H9 (cell line): ENCODE measurements at regions not wholly inside any gene's neighbourhood (a gene's known extent, or its start where the extent isn't known, plus 50 kb on each side); places are given as distances from the start of the nearest gene placed in this dataset.

Experiments
- DNase-seq: peaks from one replicate; pipeline ENCODE4 v3.0.0-alpha.2; 2017
- H2AFZ ChIP-seq: one replicate; pipeline ENCODE4 v1.6.1; 2013; ENCODE audit warnings: mild to moderate bottlenecking, low read length, control low read depth, moderate library complexity
- H2AK5ac ChIP-seq: 2 replicates; pipeline ENCODE4 v1.6.1; 2013; ENCODE audit warnings: low read length, control low read depth, mixed read lengths; ENCODE audit not compliant: insufficient read length
- H2BK120ac ChIP-seq: one replicate; pipeline ENCODE4 v1.6.1; 2013; ENCODE audit warnings: low read depth, mild to moderate bottlenecking, low read length, control low read depth, inconsistent platforms; ENCODE audit not compliant: poor library complexity, severe bottlenecking
- H2BK12ac ChIP-seq: 2 replicates; pipeline ENCODE4 v1.6.1; 2013; ENCODE audit warnings: low read length, control low read depth, mixed read lengths, low read depth; ENCODE audit not compliant: insufficient read length
- H2BK15ac ChIP-seq: 2 replicates; pipeline ENCODE4 v1.6.1; 2013; ENCODE audit warnings: low read depth, low read length, control low read depth
- H2BK20ac ChIP-seq: one replicate; pipeline ENCODE4 v1.6.1; 2013; ENCODE audit warnings: low read depth, mild to moderate bottlenecking, low read length, control low read depth, inconsistent platforms; ENCODE audit not compliant: poor library complexity, severe bottlenecking
- H2BK5ac ChIP-seq: 2 replicates; pipeline ENCODE4 v1.6.1; 2013; ENCODE audit warnings: low read length, control low read depth, mixed read lengths; ENCODE audit not compliant: insufficient read length
- H3K14ac ChIP-seq: 2 replicates; pipeline ENCODE4 v1.6.1; 2013; ENCODE audit warnings: low read length, control low read depth; ENCODE audit not compliant: insufficient read depth
- H3K18ac ChIP-seq: 2 replicates; pipeline ENCODE4 v1.6.1; 2013; ENCODE audit warnings: low read depth, mild to moderate bottlenecking, mixed read lengths, low read length, control low read depth; ENCODE audit not compliant: insufficient read length
- H3K23ac ChIP-seq: 2 replicates; pipeline ENCODE4 v1.6.1; 2013; ENCODE audit warnings: low read length, control low read depth, mixed read lengths, low read depth; ENCODE audit not compliant: insufficient read length
- H3K23me2 ChIP-seq: 2 replicates; pipeline ENCODE4 v1.6.1; 2013; ENCODE audit warnings: low read depth, mild to moderate bottlenecking, mixed read lengths, low read length, control low read depth; ENCODE audit not compliant: insufficient read length, poor library complexity, severe bottlenecking
- H3K27ac ChIP-seq: 2 replicates; pipeline ENCODE4 v1.5.1; 2013; ENCODE audit warnings: low read length, control low read depth, mixed read lengths, low read depth; ENCODE audit not compliant: insufficient read length
- H3K27me3 ChIP-seq: 2 replicates; pipeline ENCODE4 v1.6.1; 2013; ENCODE audit warnings: low read length, control low read depth, inconsistent platforms; ENCODE audit not compliant: insufficient read depth
- H3K4ac ChIP-seq: 2 replicates; pipeline ENCODE4 v1.6.1; 2013; ENCODE audit warnings: low read depth, mild to moderate bottlenecking, control low read depth, inconsistent platforms, low read length, moderate library complexity
- H3K4me1 ChIP-seq: 2 replicates; pipeline ENCODE4 v1.6.1; 2013; ENCODE audit warnings: low read length, control low read depth, inconsistent platforms; ENCODE audit not compliant: insufficient read depth
- H3K4me2 ChIP-seq: 2 replicates; pipeline ENCODE4 v1.6.1; 2013; ENCODE audit warnings: low read length, control low read depth, mixed read lengths; ENCODE audit not compliant: insufficient read length, insufficient read depth
- H3K56ac ChIP-seq: 2 replicates; pipeline ENCODE4 v1.6.1; 2013; ENCODE audit warnings: low read depth, mild to moderate bottlenecking, mixed read lengths, low read length, control low read depth; ENCODE audit not compliant: insufficient read length
- H3K79me1 ChIP-seq: 2 replicates; pipeline ENCODE4 v1.6.1; 2013; ENCODE audit warnings: low read depth, mild to moderate bottlenecking, moderate library complexity, low read length, control low read depth, inconsistent platforms; ENCODE audit not compliant: insufficient read depth, poor library complexity, severe bottlenecking
- H3K79me2 ChIP-seq: 2 replicates; pipeline ENCODE4 v1.6.1; 2013; ENCODE audit warnings: low read length, control low read depth, inconsistent platforms; ENCODE audit not compliant: insufficient read depth
- H3K9ac ChIP-seq: 2 replicates; pipeline ENCODE4 v1.6.1; 2013; ENCODE audit warnings: low read length, control low read depth, mixed read lengths; ENCODE audit not compliant: insufficient read length; ENCODE audit errors: extremely low read depth
- H3K9me3 ChIP-seq: one replicate; pipeline ENCODE4 v1.6.1; 2013; ENCODE audit warnings: low read depth, low read length, inconsistent platforms; ENCODE audit not compliant: control insufficient read depth
- H3T11ph ChIP-seq: one replicate; pipeline ENCODE4 v1.6.1; 2013; ENCODE audit warnings: mild to moderate bottlenecking, low read length, control low read depth, inconsistent platforms
- H4K20me1 ChIP-seq: one replicate; pipeline ENCODE4 v1.6.1; 2013; ENCODE audit not compliant: control insufficient read depth, insufficient read length, insufficient read depth
- H4K5ac ChIP-seq: 2 replicates; pipeline ENCODE4 v1.6.1; 2013; ENCODE audit warnings: low read depth, mild to moderate bottlenecking, mixed read lengths, low read length, control low read depth; ENCODE audit not compliant: insufficient read length
- H4K8ac ChIP-seq: replicated peaks from 2 replicates; pipeline ENCODE4 v1.6.1; 2013; ENCODE audit warnings: low read length, control low read depth, mixed read lengths, low read depth; ENCODE audit not compliant: insufficient read length
- H4K91ac ChIP-seq: 2 replicates; pipeline ENCODE4 v1.6.1; 2013; ENCODE audit warnings: low read depth, mild to moderate bottlenecking, moderate library complexity, mixed read lengths, low read length, control low read depth; ENCODE audit not compliant: insufficient read length
- H3K27ac Mint-ChIP-seq, 3 experiments: 2 replicates in 2 of 3; 3 replicates in 1 of 3; pipeline ENCODE4 v1.8.0; 2020 to 2021; ENCODE audit warnings: mixed read lengths in 3 of 3, mild to moderate bottlenecking in 1 of 3, moderate library complexity in 1 of 3
- H3K27me3 Mint-ChIP-seq: 2 replicates; pipeline ENCODE4 v1.8.0; 2021; ENCODE audit warnings: low read depth, mild to moderate bottlenecking, moderate library complexity, mixed read lengths
- H3K36me3 Mint-ChIP-seq, 3 experiments: 2 replicates in 2 of 3; 3 replicates in 1 of 3; pipeline ENCODE4 v1.8.0; 2020 to 2021; ENCODE audit warnings: low read depth in 3 of 3, mixed read lengths in 3 of 3; ENCODE audit not compliant: insufficient read depth in 1 of 3
- H3K4me1 Mint-ChIP-seq, 2 experiments: 2 replicates each; pipeline ENCODE4 v1.8.0; 2020; ENCODE audit warnings: mixed read lengths in 2 of 2
- H3K4me3 Mint-ChIP-seq, 2 experiments: 2 replicates in 1 of 2; 3 replicates in 1 of 2; pipeline ENCODE4 v1.8.0; 2020 to 2021; ENCODE audit warnings: mild to moderate bottlenecking in 2 of 2, mixed read lengths in 2 of 2, moderate library complexity in 1 of 2
- H3K9me3 Mint-ChIP-seq, 2 experiments: 2 replicates in 1 of 2; 3 replicates in 1 of 2; pipeline ENCODE4 v1.8.0; 2020; ENCODE audit warnings: mild to moderate bottlenecking in 2 of 2, mixed read lengths in 2 of 2, moderate library complexity in 1 of 2
- WGBS: extraction: QIAGEN DNeasy Blood & Tissue Kit; methylation state at CpG from one replicate; pipeline ENCODE4 v1.1.7; 2013; ENCODE audit warnings: missing lambda C conversion rate, low lambda C conversion rate, mixed read lengths; ENCODE audit not compliant: insufficient read length; ENCODE audit errors: extremely low coverage; 5-methylcytosine and 5-hydroxymethylcytosine counted together
- TF ChIP-seq, protein P1 (sequence below): fragments of 200-600 bp; sonication (generic); conservative IDR thresholded peaks from 3 replicates; pipeline ENCODE4 v1.8.0; 2021; ENCODE audit warnings: antibody characterized with exemption, mild to moderate bottlenecking

DNA sequence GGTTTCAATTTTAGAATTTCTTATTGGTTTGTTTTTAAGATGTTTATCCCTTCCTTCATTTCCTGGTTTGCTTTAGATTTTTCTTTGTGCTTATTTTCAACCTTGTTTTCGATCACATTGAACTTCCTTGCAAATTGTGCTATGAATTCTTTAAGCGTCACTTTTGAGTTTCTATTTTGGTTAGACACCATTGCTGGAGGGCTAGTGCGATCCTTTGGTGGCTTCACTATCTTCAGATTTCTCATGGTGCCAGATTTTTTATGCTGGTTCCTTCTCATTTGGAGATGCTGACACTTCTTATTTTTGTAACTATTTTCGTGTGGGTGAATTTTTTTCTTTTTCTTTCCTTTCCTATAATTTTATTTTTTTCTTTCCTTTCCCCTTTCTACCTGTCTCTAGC is 227.2 kb upstream of the HDX start:
- H4K5ac ChIP-seq: no peak overlapping the region
- no peaks in the 10 kb centered on the region for H3K79me2 ChIP-seq
- no peaks in the 10 kb centered on the region for H3K23me2 ChIP-seq
- TF ChIP-seq, protein P1, sequence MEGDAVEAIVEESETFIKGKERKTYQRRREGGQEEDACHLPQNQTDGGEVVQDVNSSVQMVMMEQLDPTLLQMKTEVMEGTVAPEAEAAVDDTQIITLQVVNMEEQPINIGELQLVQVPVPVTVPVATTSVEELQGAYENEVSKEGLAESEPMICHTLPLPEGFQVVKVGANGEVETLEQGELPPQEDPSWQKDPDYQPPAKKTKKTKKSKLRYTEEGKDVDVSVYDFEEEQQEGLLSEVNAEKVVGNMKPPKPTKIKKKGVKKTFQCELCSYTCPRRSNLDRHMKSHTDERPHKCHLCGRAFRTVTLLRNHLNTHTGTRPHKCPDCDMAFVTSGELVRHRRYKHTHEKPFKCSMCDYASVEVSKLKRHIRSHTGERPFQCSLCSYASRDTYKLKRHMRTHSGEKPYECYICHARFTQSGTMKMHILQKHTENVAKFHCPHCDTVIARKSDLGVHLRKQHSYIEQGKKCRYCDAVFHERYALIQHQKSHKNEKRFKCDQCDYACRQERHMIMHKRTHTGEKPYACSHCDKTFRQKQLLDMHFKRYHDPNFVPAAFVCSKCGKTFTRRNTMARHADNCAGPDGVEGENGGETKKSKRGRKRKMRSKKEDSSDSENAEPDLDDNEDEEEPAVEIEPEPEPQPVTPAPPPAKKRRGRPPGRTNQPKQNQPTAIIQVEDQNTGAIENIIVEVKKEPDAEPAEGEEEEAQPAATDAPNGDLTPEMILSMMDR: no peak
- H3K14ac ChIP-seq: no peak overlapping the region
- H3K4me2 ChIP-seq: no peak overlapping the region
- no peak overlapping the region for H3K4ac ChIP-seq
- peaks cover 62 to 68% of the 10 kb centered on the region in 2 experiments for H3K9me3 Mint-ChIP-seq
- H3K27ac ChIP-seq: no peak overlapping the region
- no peaks in the 10 kb centered on the region for H3K27me3 Mint-ChIP-seq
- H3K4me1 Mint-ChIP-seq: peaks cover 3 to 4% of the 10 kb centered on the region in 2 experiments
- H2BK5ac ChIP-seq: no peak overlapping the region
- H2AFZ ChIP-seq: no peak overlapping the region
- H3K4me3 Mint-ChIP-seq: no peak overlapping the region
- no peak overlapping the region for H2BK15ac ChIP-seq
- no peak overlapping the region for H4K8ac ChIP-seq
- no peak overlapping the region for H2BK20ac ChIP-seq
- H2BK12ac ChIP-seq: no peak overlapping the region
- H2BK120ac ChIP-seq: no peak overlapping the region
- H3K36me3 Mint-ChIP-seq: no peaks in the 10 kb centered on the region; a peak in 2 of 7 replicates
- no CpG with 5 or more reads among the region's 4 CpGs for WGBS
- H2AK5ac ChIP-seq: no peak overlapping the region
- no peak overlapping the region for H3K23ac ChIP-seq
- H3K56ac ChIP-seq: no peak overlapping the region
- no peak overlapping the region for H3K27ac Mint-ChIP-seq
- H4K91ac ChIP-seq: no peak overlapping the region
- H3T11ph ChIP-seq: no peak overlapping the region
- H3K27me3 ChIP-seq: no peaks in the 10 kb centered on the region
- no peaks in the 10 kb centered on the region for H3K4me1 ChIP-seq
- DNase-seq: no peak
- no peak overlapping the region for H3K18ac ChIP-seq
- no peaks in the 10 kb centered on the region for H4K20me1 ChIP-seq
- no peaks in the 10 kb centered on the region for H3K79me1 ChIP-seq
- H3K9me3 ChIP-seq: peaks cover 16% of the 10 kb centered on the region
- no peak overlapping the region for H3K9ac ChIP-seq
